GM12878 (cell line): ENCODE measurements at regions not wholly inside any gene's neighbourhood (a gene's known extent, or its start where the extent isn't known, plus 50 kb on each side); places are given as distances from the start of the nearest gene placed in this dataset.

ENCODE experiments used
- ATAC-seq: fragments of 200-7000 bp; cut with Tn5 transposase; 3 replicates; pipeline ENCODE4 v1.9.1; 2020; ENCODE audit warnings: mild to moderate bottlenecking, moderate library complexity
- BruUV-seq: library from RNA; stranded (reverse); fragments of 400-500 nt; replicated peaks from 2 replicates; lab custom pipeline; 2021; lab: Mats Ljungman, UMichigan
- CTCF ChIA-PET: fragments of 300-600 bp; sonication (Branson Sonifier 250); formaldehyde crosslinking; extraction: SDS; loops from one replicate; lab custom pipeline; 2021; ENCODE audit warnings: inconsistent platforms; lab: Yijun Ruan, JAX
- POLR2A ChIA-PET: fragments of 350-600 bp; formaldehyde crosslinking; extraction: SDS; loops from one replicate; lab custom pipeline; 2021; ENCODE audit warnings: inconsistent platforms; lab: Charles Lee
- RAD21 ChIA-PET: fragments of 300-600 bp; sonication (Branson Sonifier 250); formaldehyde crosslinking; loops from one replicate; lab custom pipeline; 2023; ENCODE audit warnings: antibody characterized with exemption; ENCODE audit not compliant: unreplicated experiment; lab: Charles Lee
- SMC1A ChIA-PET: fragments of 300-600 bp; sonication (Branson Sonifier 250); formaldehyde crosslinking; loops from one replicate; lab custom pipeline; 2023; ENCODE audit not compliant: unreplicated experiment, uncharacterized antibody; lab: Charles Lee
- DNase-seq: peaks from one replicate; pipeline ENCODE4 v3.0.0-alpha.2; 2011; ENCODE audit warnings: low read depth, low spot score
- FAIRE-seq: peaks from 3 replicates; lab custom pipeline; 2011; peaks lifted over from hg19 to GRCh38; lab: Jason Lieb, UNC
- H2AFZ ChIP-seq: 2 replicates; pipeline ENCODE4 v1.6.0; 2011; ENCODE audit warnings: low read depth, low read length, control low read depth; ENCODE audit not compliant: control insufficient read depth
- H3K27ac ChIP-seq: 2 replicates; pipeline ENCODE4 v1.5.1; 2011; ENCODE audit warnings: control low read depth; ENCODE audit not compliant: control insufficient read depth, insufficient read depth
- H3K27me3 ChIP-seq, 2 experiments: replicated peaks in 1 of 2; 2 replicates each; pipeline versions ENCODE4 v1.6.0 to v1.6.1; 2011; ENCODE audit warnings: low read length in 1 of 2; ENCODE audit not compliant: control insufficient read depth in 2 of 2, insufficient read depth in 2 of 2
- H3K36me3 ChIP-seq, 2 experiments: 2 replicates each; pipeline ENCODE4 v1.5.1; 2011; ENCODE audit warnings: low read length in 1 of 2; ENCODE audit not compliant: control insufficient read depth in 2 of 2, insufficient read depth in 2 of 2
- H3K4me1 ChIP-seq: 2 replicates; pipeline ENCODE4 v1.6.1; 2011; ENCODE audit warnings: mild to moderate bottlenecking, low read length, moderate library complexity, mixed read lengths; ENCODE audit not compliant: control insufficient read depth, insufficient read depth
- H3K4me2 ChIP-seq: 2 replicates; pipeline ENCODE4 v1.6.0; 2011; ENCODE audit warnings: control low read depth; ENCODE audit not compliant: control insufficient read depth, insufficient read depth
- H3K4me3 ChIP-seq: fragments of 200-600 bp; sonication (generic); 2 replicates; pipeline ENCODE4 v1.5.1; 2016
- H3K79me2 ChIP-seq: 2 replicates; pipeline ENCODE4 v1.6.0; 2011; ENCODE audit warnings: low read length; ENCODE audit not compliant: control insufficient read depth, insufficient read depth
- H3K9ac ChIP-seq: 2 replicates; pipeline ENCODE4 v1.8.0; 2011; ENCODE audit warnings: low read length, control low read depth, mixed read lengths; ENCODE audit not compliant: control insufficient read depth, insufficient read depth
- H3K9me3 ChIP-seq: replicated peaks from 3 replicates; pipeline ENCODE4 v1.5.1; 2011; ENCODE audit warnings: mild to moderate bottlenecking, low read length; ENCODE audit not compliant: control insufficient read depth, insufficient read depth
- H4K20me1 ChIP-seq: 2 replicates; pipeline ENCODE4 v1.6.0; 2011; ENCODE audit not compliant: control insufficient read depth, insufficient read depth
- ATF7 ChIP-seq: fragments of 450-650 bp; IDR thresholded peaks from 2 replicates; pipeline ENCODE4 v1.6.1; 2016; ENCODE audit warnings: low read depth, mild to moderate bottlenecking
- CBFB ChIP-seq: IDR thresholded peaks from 2 replicates; pipeline ENCODE4 v1.6.1; 2016; ENCODE audit warnings: antibody characterized with exemption, low read depth
- DPF2 ChIP-seq: fragments of 450-650 bp; IDR thresholded peaks from 2 replicates; pipeline ENCODE4 v1.6.1; 2017; ENCODE audit warnings: mild to moderate bottlenecking
- E2F4 ChIP-seq: IDR thresholded peaks from 2 replicates; pipeline ENCODE4 v1.6.1; 2012; ENCODE audit warnings: low read depth, low read length, improper control_type of control experiment
- HDGF ChIP-seq: fragments of 450-650 bp; IDR thresholded peaks from 2 replicates; pipeline ENCODE4 v1.6.1; 2016; ENCODE audit warnings: antibody characterized with exemption
- HSF1 ChIP-seq: fragments of 150-350 bp; IDR thresholded peaks from 2 replicates; pipeline ENCODE4 v1.6.1; 2014; ENCODE audit warnings: mild to moderate bottlenecking, low read depth, low read length
- IKZF2 ChIP-seq, 2 experiments: fragments of 450-650 bp; IDR thresholded peaks; 2 replicates each; pipeline ENCODE4 v1.6.1; 2017; ENCODE audit warnings: mild to moderate bottlenecking in 2 of 2, moderate library complexity in 2 of 2
- JUND ChIP-seq: IDR thresholded peaks from 2 replicates; pipeline ENCODE4 v1.6.1; 2012; ENCODE audit warnings: low read depth, mild to moderate bottlenecking, low read length, improper control_type of control experiment, moderate library complexity
- MTA2 ChIP-seq: fragments of 450-650 bp; IDR thresholded peaks from 2 replicates; pipeline ENCODE4 v1.6.1; 2016; ENCODE audit warnings: low read depth, mild to moderate bottlenecking, moderate library complexity
- NFXL1 ChIP-seq: fragments of 450-650 bp; IDR thresholded peaks from 2 replicates; pipeline ENCODE4 v1.6.1; 2017; ENCODE audit warnings: antibody characterized with exemption, mild to moderate bottlenecking, borderline replicate concordance
- RBBP5 ChIP-seq: fragments of 200-600 bp; sonication (generic); conservative IDR thresholded peaks from 2 replicates; pipeline ENCODE4 v1.6.1; 2016
- ZNF384 ChIP-seq: IDR thresholded peaks from 2 replicates; pipeline ENCODE4 v1.6.1; 2012; ENCODE audit warnings: low read depth, mild to moderate bottlenecking, low read length, improper control_type of control experiment, borderline replicate concordance
- ZNF592 ChIP-seq: fragments of 450-650 bp; IDR thresholded peaks from 2 replicates; pipeline ENCODE4 v1.6.1; 2017; ENCODE audit warnings: mild to moderate bottlenecking, moderate library complexity
- WGBS: methylation state at CpG from one replicate; pipeline ENCODE4 v1.1.6; 2016; ENCODE audit warnings: low lambda C conversion rate; ENCODE audit not compliant: insufficient replicate concordance, insufficient coverage; ENCODE audit errors: missing lambda C conversion rate; 5-methylcytosine and 5-hydroxymethylcytosine counted together
- in situ Hi-C: fragments of 300-500 bp; cut with MboI; formaldehyde crosslinking; loops from 9 replicates; pipeline ENCODE4 v1.14.3; 2018; ENCODE audit warnings: mixed read lengths
- intact Hi-C: fragments of 100-400 bp; cut with micrococcal nuclease; formaldehyde crosslinking; loops from one replicate; pipeline ENCODE4 v1.14.2; 2022; ENCODE audit not compliant: unreplicated experiment

- DNase-seq (no peak), ATAC-seq (peak; percentile 77)
- 0% methylated on average over 3 of the region's 3 CpGs for WGBS
Observed at GRCh38 chr10:34916314-34916713, 101.2 kb upstream of the PARD3 start.

GRCh38 chr10:34912771-34913170 is 97.7 kb upstream of the PARD3 start:
- H3K9me3 ChIP-seq, result no peaks in the 10 kb centered on the region
- BruUV-seq, result no TSS peak
- no peaks in the 10 kb centered on the region for H4K20me1 ChIP-seq
- 26% methylated on average over 5 of the region's 5 CpGs for WGBS
- H2AFZ ChIP-seq, result no peak overlapping the region
- ATAC-seq (no peak), FAIRE-seq (no peak), DNase-seq (no peak)
- no peak overlapping the region for H3K27ac ChIP-seq
- in situ Hi-C loops (no loop called here), intact Hi-C loops (no loop called here)
- SMC1A ChIA-PET, result interaction anchor here (0.6 to 1.2 kb wide), 3 partner anchors 10 to 126 kb away, joined by 4 read pairs; no protein-coding TSS in a partner anchor
- no peaks in the 10 kb centered on the region for H3K4me1 ChIP-seq
- POLR2A ChIA-PET, result interaction anchor here (1.1 kb wide), 1 partner anchor 165 kb away, joined by 5 read pairs; no protein-coding TSS in a partner anchor
- no peak overlapping the region for H3K4me2 ChIP-seq
- no peaks in the 10 kb centered on the region for H3K27me3 ChIP-seq
- no peaks in the 10 kb centered on the region for H3K79me2 ChIP-seq
- RAD21 ChIA-PET, result no interaction called here
- no peak overlapping the region for H3K9ac ChIP-seq
- H3K36me3 ChIP-seq, result no peaks in the 10 kb centered on the region
- CTCF ChIA-PET, result interaction anchor here (0.6 kb wide), 1 partner anchor 38 kb away, joined by 5 read pairs; no protein-coding TSS in a partner anchor
- H3K4me3 ChIP-seq, result no peak overlapping the region
- TF ChIP-seq IKZF2 (IDR thresholded peaks at IDR 0.05), result no peak
- TF ChIP-seq NFXL1, result no peak
- TF ChIP-seq JUND, result no peak
- no peak for TF ChIP-seq E2F4
- TF ChIP-seq CBFB, result no peak
- TF ChIP-seq DPF2, result no peak
- TF ChIP-seq HSF1, result no peak
- no peak for TF ChIP-seq ZNF592
- TF ChIP-seq RBBP5, result no peak

More at GRCh38 chr10:34916314-34916713, 101.2 kb upstream of the PARD3 start:
- ChIA-PET SMC1A (interaction anchor here (1.1 to 2.9 kb wide), 6 partner anchors 13 to 192 kb away, joined by 3 to 13 read pairs (median 4); no protein-coding TSS in a partner anchor), POLR2A (interaction anchor here (1.7 kb wide), 1 partner anchor 12 kb away, joined by 4 read pairs; no protein-coding TSS in a partner anchor), CTCF (interaction anchor here (0.8 to 1.5 kb wide), 5 partner anchors 12 to 260 kb away, joined by 3 to 5 read pairs (median 3); no protein-coding TSS in a partner anchor), RAD21 (interaction anchor here (1.2 kb wide), 1 partner anchor 193 kb away, joined by 3 read pairs; no protein-coding TSS in a partner anchor)
- no peaks in the 10 kb centered on the region for H3K36me3 ChIP-seq
- no peak overlapping the region for H3K9ac ChIP-seq
- no peaks in the 10 kb centered on the region for H3K27me3 ChIP-seq
- no TSS peak for BruUV-seq
- intact Hi-C loops (no loop called here), in situ Hi-C loops (no loop called here)
- H3K4me3 ChIP-seq, result no peak overlapping the region
- H3K4me2 ChIP-seq, result no peak overlapping the region
- H3K27ac ChIP-seq, result no peak overlapping the region
- no peak for FAIRE-seq
- no peaks in the 10 kb centered on the region for H3K9me3 ChIP-seq
- H2AFZ ChIP-seq, result no peak overlapping the region
- H3K79me2 ChIP-seq, result no peaks in the 10 kb centered on the region
- H4K20me1 ChIP-seq, result no peaks in the 10 kb centered on the region
- no peaks in the 10 kb centered on the region for H3K4me1 ChIP-seq
- TF ChIP-seq ZNF384, result peak; percentile 24; the same call in 1 of the 2 replicates
- peak; percentile 47; the same call in 1 of the 2 replicates for TF ChIP-seq ATF7
- no peak for TF ChIP-seq HDGF
- 0 out of 2 replicates have a peak, but pooled peaks have one; percentile 22 for TF ChIP-seq MTA2
